Cardiac fibroblast (primary cell): ENCODE measurements at regions not wholly inside any gene's neighbourhood (a gene's known extent, or its start where the extent isn't known, plus 50 kb on each side); places are given as distances from the start of the nearest gene placed in this dataset.

Source experiments
- DNase-seq, 2 donors: peaks; one replicate each; pipeline versions ENCODE4 v3.0.0 to v3.0.0-alpha.2; 2010; ENCODE audit warnings: low read depth in 2 of 2
- H3K4me3 ChIP-seq, 2 donors: replicated peaks in 1 of 2; 1 replicate in 1 of 2; 2 replicates in 1 of 2; pipeline ENCODE4 v1.5.1; 2011; ENCODE audit warnings: low read depth in 2 of 2, low read length in 2 of 2, mild to moderate bottlenecking in 2 of 2, moderate library complexity in 1 of 2
- CTCF ChIP-seq: IDR thresholded peaks from one replicate; pipeline ENCODE4 v1.5.1; 2011; ENCODE audit warnings: low read depth, mild to moderate bottlenecking, low read length, inconsistent platforms

DNA sequence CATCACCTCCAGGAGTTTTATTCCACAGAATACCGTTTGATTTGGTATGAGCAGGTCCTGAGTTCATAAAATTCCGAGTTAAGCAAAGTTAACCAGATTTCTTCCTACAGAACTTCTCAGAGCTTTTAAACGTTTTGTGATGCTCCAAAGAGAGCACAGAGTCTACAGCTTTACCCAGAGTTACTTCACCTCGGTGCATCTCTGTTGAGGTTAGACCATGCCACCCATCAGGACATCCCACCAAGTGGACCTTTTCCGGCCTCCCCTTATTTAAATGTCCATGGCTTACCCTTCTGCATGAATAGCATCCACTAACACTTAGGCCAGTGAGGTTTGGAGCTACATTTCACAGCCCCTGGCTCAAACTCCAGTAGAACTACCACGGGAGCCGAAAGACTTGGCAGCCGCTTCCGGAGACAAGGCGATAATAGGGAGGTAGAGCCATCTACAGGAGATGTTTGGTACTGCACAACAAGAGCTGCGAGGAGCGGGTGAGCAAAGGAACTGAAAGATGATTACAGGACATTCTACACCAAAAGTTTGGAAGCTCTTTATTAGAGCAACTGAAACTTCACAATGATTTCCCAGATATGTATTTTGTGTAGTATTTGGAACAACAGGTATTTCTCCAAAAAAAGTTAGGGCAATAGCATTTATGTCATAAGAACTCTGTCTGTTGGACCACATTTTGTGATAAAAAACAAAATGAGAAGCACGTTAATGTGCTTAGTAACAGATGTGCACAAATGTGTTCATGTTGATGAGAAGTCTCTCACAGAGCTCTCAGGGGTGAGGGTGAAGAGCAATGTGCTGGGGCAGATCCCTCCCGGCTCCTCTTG, 174.7 kb downstream of the HERPUD2 start:
- peak; percentile 92 for TF ChIP-seq CTCF
- H3K4me3 ChIP-seq, result no peak overlapping the region
- peak; percentile 83 to 88 for DNase-seq

DNA sequence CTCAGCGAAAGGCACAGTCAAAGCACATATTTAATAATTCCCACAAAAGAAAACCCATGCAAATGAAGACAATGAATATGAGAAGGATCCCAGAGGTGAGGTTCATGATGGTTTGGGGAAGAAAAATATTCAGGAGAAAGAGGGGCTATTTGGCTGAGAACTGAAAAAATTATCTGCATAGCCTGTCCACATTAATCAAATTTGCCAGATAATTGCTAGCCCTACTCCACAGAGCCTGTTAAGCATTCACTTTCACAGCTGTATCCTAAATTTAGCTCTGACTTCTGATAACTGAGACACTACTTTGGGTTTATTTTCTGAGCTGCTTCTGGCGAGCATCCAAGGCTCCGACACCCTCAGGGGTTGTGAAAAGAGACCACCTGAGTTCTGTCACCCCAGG, 176.2 kb downstream of the HERPUD2 start:
- no peak overlapping the region for H3K4me3 ChIP-seq
- TF ChIP-seq CTCF, result no peak
- no peak for DNase-seq

DNA sequence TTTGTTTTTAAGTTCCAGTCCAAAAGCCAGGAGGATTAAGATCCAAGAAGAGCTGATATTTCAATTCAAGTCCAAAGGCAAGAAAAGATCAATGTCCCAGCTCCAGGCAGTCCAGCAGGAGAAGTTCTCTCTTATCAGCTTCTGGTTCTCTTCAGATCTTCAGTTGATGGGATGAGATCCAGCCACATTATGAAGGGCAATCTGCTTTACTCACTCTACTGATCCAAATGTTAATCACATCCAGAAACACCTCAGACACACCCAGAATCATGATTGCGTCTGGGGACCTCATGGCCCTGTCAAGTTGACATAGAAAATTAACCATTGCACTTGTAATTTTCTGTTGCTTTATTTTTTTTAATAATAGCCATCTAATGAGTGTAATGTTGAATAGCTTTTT, 178.4 kb downstream of the HERPUD2 start:
- H3K4me3 ChIP-seq, result no peak overlapping the region
- no peak for DNase-seq
- no peak for TF ChIP-seq CTCF

- H3K4me3 ChIP-seq, result no peak overlapping the region
- TF ChIP-seq CTCF, result no peak
- no peak for DNase-seq
Measured at GRCh38 chr7:35513828-35514227, 181.1 kb downstream of the HERPUD2 start.

DNA sequence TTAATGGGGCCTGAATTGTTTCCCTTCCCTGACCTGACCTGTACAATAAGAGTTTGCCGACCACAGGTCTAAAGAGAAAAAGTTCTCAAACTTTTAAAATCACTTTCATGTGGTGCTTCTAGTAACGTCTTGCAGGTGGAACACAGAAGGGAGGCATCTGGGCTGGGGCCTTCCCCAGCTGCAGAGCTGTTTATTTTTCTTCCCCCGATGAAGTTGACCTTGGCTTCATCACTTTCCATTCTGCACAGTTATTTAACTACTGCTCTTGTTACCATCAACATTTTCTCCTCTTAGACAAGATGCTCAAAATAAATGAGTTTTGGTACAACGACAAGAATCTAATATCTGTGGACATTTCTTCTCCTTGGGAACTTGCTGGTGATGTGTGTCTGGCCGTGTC, 181.7 kb downstream of the HERPUD2 start:
- TF ChIP-seq CTCF, result no peak
- DNase-seq, result no peak
- no peak overlapping the region for H3K4me3 ChIP-seq

- DNase-seq, result no peak
- TF ChIP-seq CTCF, result no peak
- H3K4me3 ChIP-seq, result no peak overlapping the region
Measured at GRCh38 chr7:35512716-35513115, 182.2 kb downstream of the HERPUD2 start.
